Forelimb muscle (tissue), 1 donor: ENCODE measurements at regions not wholly inside any gene's neighbourhood (a gene's known extent, or its start where the extent isn't known, plus 50 kb on each side); places are given as distances from the start of the nearest gene placed in this dataset.
A peak's percentile ranks its signal among the peaks of the same experiment; 100 is the strongest.

Experiments used
- DNase-seq: peaks from one replicate; pipeline ENCODE4 v3.0.0-alpha.2; 2013; ENCODE audit warnings: low read depth

DNA sequence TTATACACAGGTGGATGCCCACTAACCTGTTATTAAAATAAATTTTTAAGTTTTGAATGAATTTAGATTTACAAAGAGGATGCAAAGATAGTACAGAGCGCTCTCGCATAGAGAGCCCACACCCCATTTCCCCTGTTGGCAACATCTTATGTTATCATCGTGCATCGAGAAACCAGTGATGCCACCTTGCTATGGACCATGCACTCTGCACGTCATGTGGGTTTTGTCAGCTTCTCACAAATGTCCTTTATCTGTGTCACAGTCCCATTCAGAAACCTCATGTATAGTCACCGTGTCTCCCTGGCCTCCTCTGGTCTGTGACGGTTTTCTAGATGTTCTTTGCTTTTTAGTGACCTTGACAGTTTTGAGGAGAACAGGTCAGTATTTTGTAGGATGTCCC lies 60.0 kb downstream of the ING1 start:
- no peak for DNase-seq

- DNase-seq = no peak
Measured at GRCh38 chr13:110774051-110774450, 60.6 kb downstream of the ING1 start.

DNA sequence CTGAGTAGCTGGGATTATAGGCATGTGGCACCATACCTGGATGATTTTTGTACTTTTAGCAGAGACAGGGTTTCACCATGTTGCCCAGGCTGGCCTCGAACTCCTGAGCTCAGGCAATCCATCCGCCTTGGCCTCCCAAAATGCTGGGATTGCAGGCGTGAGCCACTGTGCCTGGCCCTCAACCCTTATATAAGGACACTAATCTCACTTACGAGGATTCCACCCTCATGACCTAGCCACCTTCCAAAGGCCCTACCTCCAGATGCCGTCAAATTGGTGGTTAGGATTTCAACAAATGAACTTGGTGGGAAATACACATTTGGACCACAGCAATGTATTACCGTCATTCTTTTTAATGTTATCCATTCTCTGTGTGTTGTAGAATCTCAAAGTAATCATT lies 61.0 kb downstream of the ING1 start:
- DNase-seq = no peak

GRCh38 chr13:110775576-110775975 lies 62.1 kb downstream of the ING1 start:
- no peak for DNase-seq

DNA sequence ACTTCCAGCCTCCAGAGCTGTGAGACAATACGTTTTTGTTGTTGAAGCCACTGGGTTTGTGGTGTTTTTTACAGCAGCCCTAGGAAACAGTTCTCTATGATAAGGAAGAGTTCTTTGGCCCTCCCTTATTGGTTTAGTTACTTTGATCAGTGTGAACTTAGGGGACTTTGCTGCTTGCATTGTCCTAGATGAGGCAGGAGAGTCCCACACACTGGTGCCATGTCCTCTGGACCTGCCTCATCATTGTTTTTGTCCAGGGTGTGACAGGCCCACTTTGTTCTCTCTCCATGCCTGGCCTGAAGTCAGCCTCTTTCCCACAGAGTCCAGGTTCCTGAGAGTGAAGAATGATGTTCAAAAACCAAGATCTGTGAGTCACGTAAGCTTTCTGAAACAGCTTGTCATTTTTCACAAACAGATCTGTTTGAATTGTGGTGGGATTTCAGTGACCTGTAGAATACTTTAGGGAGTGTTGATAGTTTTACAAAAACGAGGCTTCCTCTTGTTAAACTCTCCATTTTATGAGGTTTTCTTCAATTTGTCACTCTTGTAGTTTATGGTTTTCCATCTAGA lies 63.8 kb downstream of the ING1 start:
- DNase-seq = no peak

GRCh38 chr13:110779022-110779421 lies 65.5 kb downstream of the ING1 start:
- no peak for DNase-seq

- no peak for DNase-seq
Measured at GRCh38 chr13:110780422-110780821, 66.9 kb downstream of the ING1 start.

- DNase-seq = no peak
Measured at GRCh38 chr13:110782185-110782584, 68.7 kb downstream of the ING1 start.

DNA sequence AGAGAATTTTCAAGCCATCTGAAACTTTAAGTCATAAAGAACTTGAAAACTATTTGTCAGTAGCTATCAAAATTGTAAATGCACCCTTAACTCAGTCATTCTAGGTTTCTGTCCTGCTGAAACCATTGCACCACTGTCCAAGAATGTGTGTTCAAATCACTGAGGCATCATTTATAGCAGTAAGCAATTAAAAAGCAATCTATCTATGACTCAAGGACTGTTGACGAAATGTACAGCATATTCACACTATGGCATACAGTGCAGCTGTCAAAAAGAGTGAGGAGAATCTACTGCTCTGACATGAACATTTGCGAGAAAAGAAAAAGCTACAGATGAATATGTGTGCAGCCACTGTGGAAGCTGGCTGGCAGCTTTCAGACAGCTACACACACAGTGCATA lies 71.2 kb downstream of the ING1 start:
- DNase-seq = no peak

GRCh38 chr13:110788778-110789177 lies 75.3 kb downstream of the ING1 start:
- DNase-seq = no peak

GRCh38 chr13:110789871-110790270 lies 76.4 kb downstream of the ING1 start:
- no peak for DNase-seq

GRCh38 chr13:110790371-110790770 lies 76.9 kb downstream of the ING1 start:
- DNase-seq = no peak

GRCh38 chr13:110794209-110794608 lies 80.7 kb downstream of the ING1 start:
- no peak for DNase-seq

DNA sequence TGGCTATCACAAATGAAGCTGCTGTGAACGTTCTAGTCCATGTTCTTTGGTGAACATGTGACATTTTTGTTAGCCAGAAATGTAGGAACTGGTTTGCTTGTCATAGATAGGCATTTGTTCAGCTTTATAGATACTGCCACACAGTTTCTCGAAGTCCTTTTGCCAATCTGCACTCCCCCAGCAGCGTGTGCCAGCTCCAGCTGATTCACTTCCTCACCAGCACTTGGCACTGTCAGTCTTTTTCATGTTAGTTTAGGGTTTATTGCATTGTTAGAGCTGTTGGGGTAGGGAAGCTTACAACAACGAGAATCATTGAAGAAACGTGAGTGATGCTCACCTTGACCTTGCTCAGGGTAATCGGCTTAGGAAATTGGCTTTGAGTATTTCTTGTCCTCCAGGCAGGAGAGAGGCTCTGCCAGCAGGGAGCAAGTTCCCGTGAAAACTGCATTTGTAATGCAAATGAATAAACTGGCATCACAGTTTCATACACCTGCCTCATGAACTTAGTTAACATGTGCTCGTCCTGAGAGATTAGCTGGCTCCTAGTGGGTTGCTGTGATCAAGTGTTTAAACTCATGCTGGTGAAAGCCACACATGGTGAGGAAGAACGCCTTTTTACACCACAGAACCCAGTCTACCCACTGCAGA lies 83.9 kb downstream of the ING1 start:
- DNase-seq = no peak

GRCh38 chr13:110798081-110798994 lies 84.8 kb downstream of the ING1 start:
- no peak for DNase-seq

- peak; percentile 80 for DNase-seq
Measured at GRCh38 chr13:110799246-110800236, 86.0 kb downstream of the ING1 start.

DNA sequence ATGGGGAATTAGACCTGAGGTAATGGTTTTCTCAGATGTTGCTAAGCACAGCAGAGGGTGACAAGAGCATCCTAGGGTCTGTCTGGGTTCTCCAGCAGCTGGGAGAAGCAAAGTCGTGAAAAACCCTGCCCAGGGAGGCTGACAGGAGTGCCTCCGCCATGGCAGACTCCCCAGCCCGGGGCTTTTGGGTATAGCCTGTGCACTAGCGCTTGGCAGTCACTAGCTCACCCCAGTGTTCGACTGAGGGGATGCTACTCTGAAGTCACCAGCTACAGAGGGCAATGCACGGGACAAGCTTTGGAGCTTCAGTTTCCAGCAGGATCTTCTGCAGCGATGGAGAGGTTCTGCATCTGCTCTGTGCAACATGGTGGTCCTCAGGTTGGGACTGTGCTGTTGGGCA lies 87.5 kb downstream of the ING1 start:
- DNase-seq = no peak

GRCh38 chr13:110802260-110802659 lies 88.8 kb downstream of the ING1 start:
- DNase-seq = no peak

DNA sequence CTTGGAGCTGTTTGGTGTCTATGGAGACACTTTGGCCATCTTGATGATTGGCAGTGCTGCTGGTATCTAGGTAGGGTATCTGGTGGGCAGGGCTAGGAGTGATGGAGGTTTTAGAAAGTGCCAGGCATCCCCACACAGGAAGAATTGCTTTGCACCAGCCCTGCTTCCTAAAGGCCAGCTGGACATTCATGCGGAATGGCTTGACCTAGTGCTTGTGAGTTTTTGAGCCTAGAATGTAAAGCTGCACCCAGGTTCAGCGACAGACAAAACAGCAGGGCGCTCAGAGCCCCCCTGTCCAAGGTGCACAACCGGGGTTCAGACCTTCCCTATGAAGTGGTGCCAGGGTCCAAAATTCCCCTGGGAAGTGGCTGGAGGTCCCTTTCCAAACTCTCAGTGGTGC lies 93.1 kb downstream of the ING1 start:
- no peak for DNase-seq

- no peak for DNase-seq
Measured at GRCh38 chr13:110807546-110807945, 94.0 kb downstream of the ING1 start.

- DNase-seq = no peak
Measured at GRCh38 chr13:110808138-110808537, 94.6 kb downstream of the ING1 start.
